Lower leg skin (tissue), 4 donors: ENCODE measurements at regions not wholly inside any gene's neighbourhood (a gene's known extent, or its start where the extent isn't known, plus 50 kb on each side); places are given as distances from the start of the nearest gene placed in this dataset.

Source experiments
- DNase-seq, 2 donors: peaks; one replicate each; pipeline ENCODE4 v3.0.0-alpha.2; 2019; ENCODE audit warnings: low spot score in 2 of 2
- H3K4me3 ChIP-seq: fragments of 200-600 bp; sonication (generic); 2 replicates; pipeline ENCODE4 v1.5.1; 2017; ENCODE audit warnings: mild to moderate bottlenecking, low read depth; ENCODE audit not compliant: poor library complexity, severe bottlenecking
- CTCF ChIP-seq, 3 donors: fragments of 450-650 bp; IDR thresholded peaks; one replicate each; pipeline ENCODE4 v1.5.1; 2016; ENCODE audit warnings: antibody characterized with exemption in 3 of 3, mild to moderate bottlenecking in 3 of 3, moderate library complexity in 2 of 3
- POLR2A ChIP-seq, 2 donors: fragments of 450-650 bp; IDR thresholded peaks; one replicate each; pipeline ENCODE4 v1.6.1; 2016 to 2017; ENCODE audit warnings: antibody characterized with exemption in 2 of 2, mild to moderate bottlenecking in 1 of 2, moderate library complexity in 1 of 2
- WGBS, 2 donors: methylation state at CpG; one replicate each; pipeline ENCODE4 v1.1.5; 2018; 5-methylcytosine and 5-hydroxymethylcytosine counted together
- intact Hi-C: fragments of 100-400 bp; cut with DNase I; formaldehyde crosslinking; loops from one replicate; pipeline ENCODE4 v1.15.0; 2023; ENCODE audit warnings: low total_unique reads

GRCh38 chrX:55167901-55168300, 52.2 kb upstream of the PAGE5 start:
- H3K4me3 ChIP-seq, result no peak overlapping the region
- DNase-seq, result no peak
- WGBS, 2 donors, result 58 to 59% methylated on average over 4 of the region's 4 CpGs
- TF ChIP-seq CTCF (IDR thresholded peaks at IDR 0.05) (no peak), POLR2A (IDR thresholded peaks at IDR 0.05) (no peak)
- intact Hi-C loops, result no loop called here

- intact Hi-C loops, result no loop called here
- DNase-seq, result no peak
- no peak for TF ChIP-seq POLR2A (IDR thresholded peaks at IDR 0.05)
- TF ChIP-seq CTCF (IDR thresholded peaks at IDR 0.05), result no peak
- H3K4me3 ChIP-seq, result no peak overlapping the region
These were observed 50.4 kb upstream of the PAGE5 start for GRCh38 chrX:55169782-55170181.
